K562 (cell line): ENCODE measurements at regions not wholly inside any gene's neighbourhood (a gene's known extent, or its start where the extent isn't known, plus 50 kb on each side); places are given as distances from the start of the nearest gene placed in this dataset.

Experiments
- ATAC-seq: fragments of 200-7000 bp; cut with Tn5 transposase; 3 replicates; pipeline ENCODE4 v1.9.1; 2020; ENCODE audit warnings: moderate library complexity
- BruUV-seq: library from RNA; stranded (reverse); fragments of 400-500 nt; replicated peaks from 2 replicates; lab custom pipeline; 2021; lab: Mats Ljungman, UMichigan
- CTCF ChIA-PET: fragments of 300-600 bp; formaldehyde crosslinking; extraction: SDS; loops from one replicate; lab custom pipeline; 2021; ENCODE audit warnings: low intra/inter-chr PET ratio; lab: Yijun Ruan, JAX
- POLR2A ChIA-PET: fragments of 300-600, 350-650 bp; sonication (Branson Sonifier 250); formaldehyde crosslinking; extraction: SDS; loops from one replicate; lab custom pipeline; 2021; ENCODE audit warnings: antibody characterized with exemption, inconsistent platforms; lab: Yijun Ruan, JAX
- DNase-seq, 4 experiments: peaks; one replicate each; pipeline versions ENCODE4 v3.0.0 to v3.0.0-alpha.2; 2011 to 2018; ENCODE audit warnings: low spot score in 3 of 4, mixed read lengths in 3 of 4; ENCODE audit errors: extremely low read depth in 1 of 4
- FAIRE-seq: peaks from 2 replicates; lab custom pipeline; 2011; peaks lifted over from hg19 to GRCh38; lab: Jason Lieb, UNC
- H2AFZ ChIP-seq: 2 replicates; pipeline ENCODE4 v1.6.0; 2011; ENCODE audit warnings: low read depth, low read length, control low read depth, inconsistent platforms
- H3K27ac ChIP-seq: fragments of 200-600 bp; 3 replicates; pipeline ENCODE4 v1.8.0; 2011; ENCODE audit warnings: low read depth, mild to moderate bottlenecking, control low read depth, inconsistent platforms, low read length, moderate library complexity, mixed read lengths; ENCODE audit errors: extremely low read depth
- H3K27me3 ChIP-seq, 2 experiments: fragments of 300-600 bp in 1 of 2; 2 replicates in 1 of 2; 3 replicates in 1 of 2; pipeline versions ENCODE4 v1.6.0 to v1.8.0; 2011; ENCODE audit warnings: inconsistent platforms in 2 of 2, low read length in 2 of 2, mild to moderate bottlenecking in 1 of 2, mixed read lengths in 1 of 2, moderate library complexity in 1 of 2; ENCODE audit not compliant: control insufficient read depth in 2 of 2, insufficient read depth in 2 of 2
- H3K36me3 ChIP-seq: fragments of 300-600 bp; 3 replicates; pipeline ENCODE4 v1.8.0; 2011; ENCODE audit warnings: mild to moderate bottlenecking, low read length, inconsistent platforms; ENCODE audit not compliant: control insufficient read depth, insufficient read depth
- H3K4me1 ChIP-seq, 2 experiments: fragments of 200-600 bp in 1 of 2; replicated peaks in 1 of 2; 2 replicates in 1 of 2; 3 replicates in 1 of 2; pipeline versions ENCODE4 v1.5.1 to v1.8.0; 2011; ENCODE audit warnings: inconsistent platforms in 2 of 2, low read length in 2 of 2, mild to moderate bottlenecking in 1 of 2, mixed read lengths in 1 of 2, moderate library complexity in 1 of 2; ENCODE audit not compliant: control insufficient read depth in 2 of 2, insufficient read depth in 2 of 2
- H3K4me2 ChIP-seq: 2 replicates; pipeline ENCODE4 v1.6.1; 2011; ENCODE audit warnings: low read length, control low read depth, inconsistent platforms, mixed read lengths; ENCODE audit not compliant: insufficient read depth
- H3K4me3 ChIP-seq: fragments of 200-600 bp; sonication (generic), shearing (Covaris generic); 2 replicates; pipeline ENCODE4 v1.5.1; 2016; ENCODE audit warnings: control low read depth, inconsistent platforms
- H3K79me2 ChIP-seq: fragments of 200-600 bp; 3 replicates; pipeline ENCODE4 v1.8.0; 2011; ENCODE audit warnings: low read length, inconsistent platforms; ENCODE audit not compliant: control insufficient read depth, insufficient read depth
- H3K9ac ChIP-seq, 2 experiments: 2 replicates each; pipeline versions ENCODE4 v1.6.0 to v1.6.1; 2011; ENCODE audit warnings: low read depth in 2 of 2, low read length in 2 of 2, control low read depth in 1 of 2, inconsistent platforms in 1 of 2, mild to moderate bottlenecking in 1 of 2, mixed read lengths in 1 of 2; ENCODE audit not compliant: insufficient read depth in 1 of 2
- H3K9me1 ChIP-seq: one replicate; pipeline ENCODE4 v1.6.0; 2011; ENCODE audit warnings: inconsistent platforms, mild to moderate bottlenecking, low read length, moderate library complexity; ENCODE audit not compliant: control insufficient read depth, insufficient read depth
- H3K9me3 ChIP-seq: replicated peaks from 2 replicates; pipeline ENCODE4 v1.5.1; 2011; ENCODE audit warnings: low read depth, low read length, inconsistent platforms; ENCODE audit not compliant: control insufficient read depth, insufficient read depth
- H4K20me1 ChIP-seq: replicated peaks from 2 replicates; pipeline ENCODE4 v1.6.1; 2011; ENCODE audit warnings: low read length, inconsistent platforms, mixed read lengths; ENCODE audit not compliant: control insufficient read depth, insufficient read depth
- ATF7 ChIP-seq: fragments of 450-650 bp; IDR thresholded peaks from 2 replicates; pipeline ENCODE4 v1.7.1; 2014; ENCODE audit warnings: mild to moderate bottlenecking, moderate library complexity
- COPS2 ChIP-seq: fragments of 450-650 bp; conservative IDR thresholded peaks from 2 replicates; pipeline ENCODE4 v1.6.1; 2016; ENCODE audit warnings: mild to moderate bottlenecking, moderate library complexity
- HES1 ChIP-seq: fragments of 450-650 bp; IDR thresholded peaks from 2 replicates; pipeline ENCODE4 v1.6.1; 2016; ENCODE audit warnings: low read depth, mild to moderate bottlenecking, moderate library complexity
- MBD1 ChIP-seq: fragments of 250-450 bp; sonication (Bioruptor Pico); IDR thresholded peaks from 2 replicates; pipeline ENCODE4 v1.8.0; 2022; ENCODE audit warnings: inconsistent platforms
- MYNN ChIP-seq, 2 experiments: sonication (generic); formaldehyde crosslinking in 1 of 2; IDR thresholded peaks; 2 replicates each; pipeline versions ENCODE4 v1.5.0 to v1.6.1; 2016 to 2020; ENCODE audit warnings: antibody characterized with exemption in 1 of 2, missing genetic modification reagents in 1 of 2
- NFATC3 ChIP-seq: fragments of 450-650 bp; IDR thresholded peaks from 2 replicates; pipeline ENCODE4 v1.6.1; 2017; ENCODE audit warnings: mild to moderate bottlenecking
- POU5F1 ChIP-seq: fragments of 150-350 bp; IDR thresholded peaks from 2 replicates; pipeline ENCODE4 v1.6.1; 2014; ENCODE audit warnings: borderline replicate concordance, low read length, low read depth, mild to moderate bottlenecking; ENCODE audit not compliant: partially characterized antibody
- PTRF ChIP-seq: fragments of 450-650 bp; IDR thresholded peaks from 2 replicates; pipeline ENCODE4 v1.6.1; 2016; ENCODE audit warnings: mild to moderate bottlenecking, missing genetic modification characterization, missing compliant biosample characterization
- RBM14 ChIP-seq: fragments of 200-400 bp; formaldehyde crosslinking; IDR thresholded peaks from 2 replicates; pipeline ENCODE4 v1.6.1; 2018; ENCODE audit warnings: low read depth, mild to moderate bottlenecking, low read length, moderate library complexity, borderline replicate concordance; ENCODE audit not compliant: insufficient read depth
- SIN3B ChIP-seq: fragments of 450-650 bp; IDR thresholded peaks from 2 replicates; pipeline ENCODE4 v1.6.1; 2017; ENCODE audit warnings: low read depth, mild to moderate bottlenecking, moderate library complexity
- STAG1 ChIP-seq: sonication (generic); formaldehyde crosslinking; IDR thresholded peaks from 2 replicates; pipeline ENCODE4 v1.5.0; 2020; ENCODE audit warnings: missing genetic modification reagents, borderline replicate concordance
- TAF15 ChIP-seq: fragments of 200-400 bp; formaldehyde crosslinking; IDR thresholded peaks from 2 replicates; pipeline ENCODE4 v1.6.1; 2017; ENCODE audit warnings: mild to moderate bottlenecking, low read depth, low read length, moderate library complexity
- ZNF277 ChIP-seq: fragments of 250-450 bp; sonication (Bioruptor Pico); IDR thresholded peaks from 2 replicates; pipeline ENCODE4 v1.8.0; 2022; ENCODE audit warnings: inconsistent platforms, mild to moderate bottlenecking, moderate library complexity, borderline replicate concordance
- ZNF699 ChIP-seq: fragments of 250-450 bp; sonication (Bioruptor Pico); IDR thresholded peaks from 2 replicates; pipeline ENCODE4 v1.8.0; 2021; ENCODE audit warnings: mild to moderate bottlenecking, moderate library complexity; ENCODE audit not compliant: insufficient replicate concordance
- WGBS: fragments of 100-300 bp; shearing (Covaris generic); methylation state at CpG from one replicate; pipeline ENCODE4 v1.1.6; 2016; ENCODE audit warnings: low coverage, mixed read lengths; ENCODE audit not compliant: insufficient coverage; ENCODE audit errors: missing lambda C conversion rate; 5-methylcytosine and 5-hydroxymethylcytosine counted together
- in situ Hi-C: fragments of 300-500 bp; cut with MboI; formaldehyde crosslinking; loops from 4 replicates; pipeline ENCODE4 v1.15.0; 2018; ENCODE audit warnings: inconsistent platforms, mixed read lengths
- intact Hi-C: fragments of 100-400 bp; cut with micrococcal nuclease; formaldehyde crosslinking; loops from 2 replicates; pipeline ENCODE4 v1.14.2; 2022
- TF ChIP-seq, protein P1 (sequence below), 2 experiments: IDR thresholded peaks; 2 replicates each; pipeline ENCODE4 v1.6.1; 2011; ENCODE audit warnings: borderline replicate concordance in 1 of 2, control low read depth in 1 of 2, low read depth in 1 of 2, low read length in 1 of 2, mild to moderate bottlenecking in 1 of 2, mixed read lengths in 1 of 2, moderate library complexity in 1 of 2; ENCODE audit not compliant: insufficient read depth in 1 of 2, insufficient read length in 1 of 2, poor library complexity in 1 of 2, severe bottlenecking in 1 of 2; ENCODE audit errors: extremely low read depth in 1 of 2
- TF ChIP-seq, protein P2 (sequence below): fragments of 250-450 bp; sonication (Bioruptor Pico); IDR thresholded peaks from 2 replicates; pipeline ENCODE4 v1.5.0; 2021

DNA sequence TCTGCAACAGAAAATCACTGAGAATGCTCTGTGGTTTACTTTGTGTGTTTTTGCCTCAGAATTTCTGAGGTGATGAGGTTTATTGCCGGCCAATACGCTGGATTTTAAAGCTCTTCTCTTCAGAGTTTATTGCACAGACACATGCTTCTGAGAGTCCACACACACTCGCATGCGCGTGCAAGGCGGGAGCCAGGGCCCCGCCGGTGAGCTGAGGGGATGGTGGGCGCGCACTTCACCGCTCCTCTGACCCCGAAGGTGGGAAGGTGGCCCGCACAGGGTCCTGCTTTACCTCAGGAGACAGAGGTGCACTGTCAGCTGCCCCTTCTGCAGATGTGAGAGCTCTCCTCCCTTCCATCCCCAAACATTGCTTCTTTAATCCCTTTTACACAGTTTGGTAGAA, 158.4 kb upstream of the MAGI3 start (continued):
- TF ChIP-seq, protein P1, sequence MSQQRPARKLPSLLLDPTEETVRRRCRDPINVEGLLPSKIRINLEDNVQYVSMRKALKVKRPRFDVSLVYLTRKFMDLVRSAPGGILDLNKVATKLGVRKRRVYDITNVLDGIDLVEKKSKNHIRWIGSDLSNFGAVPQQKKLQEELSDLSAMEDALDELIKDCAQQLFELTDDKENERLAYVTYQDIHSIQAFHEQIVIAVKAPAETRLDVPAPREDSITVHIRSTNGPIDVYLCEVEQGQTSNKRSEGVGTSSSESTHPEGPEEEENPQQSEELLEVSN (IDR thresholded peaks at IDR 0.05; ENCODE audit: borderline replicate concordance in 1 of 2, extremely low read depth in 1 of 2, insufficient read depth in 1 of 2, insufficient read length in 1 of 2, low read depth in 1 of 2, low read length in 1 of 2, poor library complexity in 1 of 2, severe bottlenecking in 1 of 2), result no peak
- TF ChIP-seq RBM14, result no peak
- TF ChIP-seq COPS2, result no peak

GRCh38 chr1:113233441-113233840, 156.9 kb upstream of the MAGI3 start:
- H4K20me1 ChIP-seq, result no peaks in the 10 kb centered on the region
- H3K27ac ChIP-seq, result no peak overlapping the region
- FAIRE-seq (no peak), DNase-seq (no peak), ATAC-seq (no peak)
- H3K9ac ChIP-seq, result no peak overlapping the region
- 30% methylated on average over 5 of the region's 5 CpGs for whole genome bisulfite sequencing
- intact Hi-C loops, result no loop called here
- H3K4me1 ChIP-seq, result peaks cover 0 to 4% of the 10 kb centered on the region in 2 experiments; a peak in 1 of 5 replicates
- BruUV-seq, result no TSS peak
- POLR2A ChIA-PET, result interaction anchor here (0.6 to 0.8 kb wide), 2 partner anchors 10 to 94 kb away, joined by 3 read pairs; no protein-coding TSS in a partner anchor
- no peaks in the 10 kb centered on the region for H3K9me1 ChIP-seq
- H3K36me3 ChIP-seq, result no peaks in the 10 kb centered on the region
- H3K4me3 ChIP-seq, result no peak overlapping the region
- CTCF ChIA-PET, result no interaction called here
- in situ Hi-C loops, result no loop called here
- H3K9me3 ChIP-seq, result no peaks in the 10 kb centered on the region
- peaks cover 15 to 17% of the 10 kb centered on the region in 2 experiments for H3K27me3 ChIP-seq
- H3K4me2 ChIP-seq, result no peak overlapping the region
- H2AFZ ChIP-seq, result no peak overlapping the region
- no peaks in the 10 kb centered on the region for H3K79me2 ChIP-seq
- TF ChIP-seq ZNF699 (no peak), PTRF (tag) (no peak), HES1 (no peak), ZNF277 (CRISPR knock-in tag) (no peak), MYNN (IDR thresholded peaks at IDR 0.05) (no peak), MYNN (CRISPR knock-in tag; IDR thresholded peaks at IDR 0.05) (no peak), STAG1 (no peak), TAF15 (no peak), ATF7 (no peak), MBD1 (CRISPR knock-in tag) (no peak), POU5F1 (no peak), SIN3B (no peak), NFATC3 (no peak)
- TF ChIP-seq, protein P2, sequence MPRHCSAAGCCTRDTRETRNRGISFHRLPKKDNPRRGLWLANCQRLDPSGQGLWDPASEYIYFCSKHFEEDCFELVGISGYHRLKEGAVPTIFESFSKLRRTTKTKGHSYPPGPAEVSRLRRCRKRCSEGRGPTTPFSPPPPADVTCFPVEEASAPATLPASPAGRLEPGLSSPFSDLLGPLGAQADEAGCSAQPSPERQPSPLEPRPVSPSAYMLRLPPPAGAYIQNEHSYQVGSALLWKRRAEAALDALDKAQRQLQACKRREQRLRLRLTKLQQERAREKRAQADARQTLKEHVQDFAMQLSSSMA (CRISPR knock-in tag), result no peak
